ENCODE measurements at regions not wholly inside any gene's neighbourhood (a gene's known extent, or its start where the extent isn't known, plus 50 kb on each side); places are given as distances from the start of the nearest gene placed in this dataset.

DNA sequence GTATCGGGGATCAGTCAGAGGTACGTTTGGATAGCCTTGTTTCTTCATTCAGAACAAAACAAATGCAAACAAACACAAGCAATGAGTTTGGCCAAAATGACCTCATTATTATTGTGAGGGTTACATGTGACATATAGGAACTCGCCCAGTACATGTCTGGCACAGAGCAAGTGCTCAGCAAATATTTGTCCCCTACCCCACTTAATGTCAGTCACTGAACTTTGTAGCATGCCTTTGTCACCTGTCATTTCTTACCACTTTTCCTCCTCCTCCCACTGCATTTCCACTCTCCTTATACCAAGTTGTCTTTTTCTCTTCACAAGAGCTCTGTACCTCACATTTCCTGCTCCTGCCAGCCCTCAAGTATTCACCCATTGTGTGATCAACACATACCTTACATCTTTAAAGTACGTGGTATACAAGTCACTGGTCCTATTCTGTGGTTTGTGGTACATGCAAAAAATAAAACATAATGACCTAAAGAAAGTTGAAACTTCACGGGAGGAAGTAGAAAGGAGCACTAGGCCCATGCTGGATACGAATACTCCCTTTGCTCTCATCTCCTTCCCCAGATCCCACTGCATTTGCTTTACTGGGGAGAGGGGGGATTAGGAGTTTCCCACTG, 236.0 kb downstream of the INHBA start:
- TF ChIP-seq GATA3 (IDR thresholded peaks at IDR 0.05; ENCODE audit: low read depth, low read length) (no peak), GATA2 (IDR thresholded peaks at IDR 0.05; ENCODE audit: low read depth, low read length) (no peak)
